ENCODE measurements at regions not wholly inside any gene's neighbourhood (a gene's known extent, or its start where the extent isn't known, plus 50 kb on each side); places are given as distances from the start of the nearest gene placed in this dataset.

GRCh38 chr21:27802816-27803475 lies 836.1 kb upstream of the ADAMTS5 start:
- ChIA-PET POLR2A (ENCODE audit: low non-redundant PET) (interaction anchor here (0.6 kb wide), 1 partner anchor 29 kb away, joined by 3 read pairs; no protein-coding TSS in a partner anchor), CTCF (no interaction called here)
- H3K36me3 ChIP-seq (ENCODE audit: insufficient read depth, low read length, poor library complexity, severe bottlenecking) = no peaks in the 10 kb centered on the region
- no peaks in the 10 kb centered on the region for H3K9me3 ChIP-seq (ENCODE audit: low read depth, low read length, poor library complexity, severe bottlenecking)
- peak; percentile 72 for TF ChIP-seq CTCF (conservative IDR thresholded peaks at IDR 0.05; ENCODE audit: low read depth, low read length)
- no peak for TF ChIP-seq EZH2 (IDR thresholded peaks at IDR 0.05; ENCODE audit: borderline replicate concordance, low read depth, low read length, poor library complexity, severe bottlenecking)
- no peak overlapping the region for H3K27ac ChIP-seq (ENCODE audit: low read depth, low read length, poor library complexity, severe bottlenecking)
- no peak overlapping the region for H3K4me3 ChIP-seq (ENCODE audit: low read depth, low read length, poor library complexity, severe bottlenecking)
- intact Hi-C loops (cut with micrococcal nuclease; ENCODE audit: unreplicated experiment) = loop anchor here (5.0 kb wide), 1 partner anchor 951 kb away; no protein-coding TSS in a partner anchor
- no peaks in the 10 kb centered on the region for H3K4me1 ChIP-seq (ENCODE audit: insufficient read depth, low read length, poor library complexity, severe bottlenecking)
- DNase-seq (ENCODE audit: low spot score) = peak; percentile 52
- peaks cover 4% of the 10 kb centered on the region for H3K27me3 ChIP-seq (replicated peaks; ENCODE audit: insufficient read depth, low read depth, low read length, poor library complexity)
- BruUV-seq (replicated peaks) = no TSS peak

- TF ChIP-seq CTCF (conservative IDR thresholded peaks at IDR 0.05; ENCODE audit: low read depth, low read length) = no peak
- TF ChIP-seq EZH2 (IDR thresholded peaks at IDR 0.05; ENCODE audit: borderline replicate concordance, low read depth, low read length, poor library complexity, severe bottlenecking) = no peak
- peaks cover 4% of the 10 kb centered on the region for H3K27me3 ChIP-seq (replicated peaks; ENCODE audit: insufficient read depth, low read depth, low read length, poor library complexity)
- H3K4me3 ChIP-seq (ENCODE audit: low read depth, low read length, poor library complexity, severe bottlenecking) = no peak overlapping the region
- H3K36me3 ChIP-seq (ENCODE audit: insufficient read depth, low read length, poor library complexity, severe bottlenecking) = no peaks in the 10 kb centered on the region
- no peak for DNase-seq (ENCODE audit: low spot score)
- BruUV-seq (replicated peaks) = no TSS peak
- intact Hi-C loops (cut with micrococcal nuclease; ENCODE audit: unreplicated experiment) = loop anchor here (5.0 kb wide), 1 partner anchor 948 kb away; no protein-coding TSS in a partner anchor
- no peaks in the 10 kb centered on the region for H3K4me1 ChIP-seq (ENCODE audit: insufficient read depth, low read length, poor library complexity, severe bottlenecking)
- no peaks in the 10 kb centered on the region for H3K9me3 ChIP-seq (ENCODE audit: low read depth, low read length, poor library complexity, severe bottlenecking)
- POLR2A ChIA-PET (ENCODE audit: low non-redundant PET) = no interaction called here
- CTCF ChIA-PET = no interaction called here
- H3K27ac ChIP-seq (ENCODE audit: low read depth, low read length, poor library complexity, severe bottlenecking) = no peak overlapping the region
Measured at GRCh38 chr21:27799861-27800260, 833.0 kb upstream of the ADAMTS5 start.

GRCh38 chr21:27796106-27796505 lies 829.2 kb upstream of the ADAMTS5 start:
- DNase-seq (ENCODE audit: low spot score) = no peak
- H3K4me1 ChIP-seq (ENCODE audit: insufficient read depth, low read length, poor library complexity, severe bottlenecking) = no peaks in the 10 kb centered on the region
- TF ChIP-seq CTCF (conservative IDR thresholded peaks at IDR 0.05; ENCODE audit: low read depth, low read length) (no peak), EZH2 (IDR thresholded peaks at IDR 0.05; ENCODE audit: borderline replicate concordance, low read depth, low read length, poor library complexity, severe bottlenecking) (no peak)
- BruUV-seq (replicated peaks) = no TSS peak
- ChIA-PET CTCF (no interaction called here), POLR2A (ENCODE audit: low non-redundant PET) (no interaction called here)
- no peaks in the 10 kb centered on the region for H3K9me3 ChIP-seq (ENCODE audit: low read depth, low read length, poor library complexity, severe bottlenecking)
- H3K4me3 ChIP-seq (ENCODE audit: low read depth, low read length, poor library complexity, severe bottlenecking) = no peak overlapping the region
- H3K27ac ChIP-seq (ENCODE audit: low read depth, low read length, poor library complexity, severe bottlenecking) = no peak overlapping the region
- peaks cover 4% of the 10 kb centered on the region for H3K27me3 ChIP-seq (replicated peaks; ENCODE audit: insufficient read depth, low read depth, low read length, poor library complexity)
- intact Hi-C loops (cut with micrococcal nuclease; ENCODE audit: unreplicated experiment) = no loop called here
- H3K36me3 ChIP-seq (ENCODE audit: insufficient read depth, low read length, poor library complexity, severe bottlenecking) = no peaks in the 10 kb centered on the region

Data from A673 (cell line).